Kidney epithelial cell (primary cell): ENCODE measurements at regions not wholly inside any gene's neighbourhood (a gene's known extent, or its start where the extent isn't known, plus 50 kb on each side); places are given as distances from the start of the nearest gene placed in this dataset.

Experiments used
- DNase-seq: peaks from one replicate; pipeline ENCODE4 v3.0.0-alpha.2; 2010; ENCODE audit warnings: low read depth
- H3K27me3 ChIP-seq: 2 replicates; pipeline ENCODE4 v1.6.0; 2011; ENCODE audit warnings: low read length; ENCODE audit not compliant: control insufficient read depth, insufficient read depth
- H3K36me3 ChIP-seq: 2 replicates; pipeline ENCODE4 v1.5.1; 2011; ENCODE audit warnings: low read length; ENCODE audit not compliant: control insufficient read depth, insufficient read depth
- H3K4me3 ChIP-seq: 2 replicates; pipeline ENCODE4 v1.5.1; 2011; ENCODE audit warnings: low read depth, mild to moderate bottlenecking, control low read depth, low read length
- CTCF ChIP-seq: IDR thresholded peaks from 2 replicates; pipeline ENCODE4 v1.5.1; 2011; ENCODE audit warnings: mild to moderate bottlenecking, moderate library complexity, low read length, control low read depth, inconsistent platforms; ENCODE audit not compliant: insufficient read depth, poor library complexity, severe bottlenecking

- no peak overlapping the region for H3K4me3 ChIP-seq
- no peaks in the 10 kb centered on the region for H3K36me3 ChIP-seq
- H3K27me3 ChIP-seq: no peaks in the 10 kb centered on the region
- no peak for TF ChIP-seq CTCF
- DNase-seq: no peak
These were observed 391.5 kb downstream of the TXNL1 start for GRCh38 chr18:56246916-56247315.

DNA sequence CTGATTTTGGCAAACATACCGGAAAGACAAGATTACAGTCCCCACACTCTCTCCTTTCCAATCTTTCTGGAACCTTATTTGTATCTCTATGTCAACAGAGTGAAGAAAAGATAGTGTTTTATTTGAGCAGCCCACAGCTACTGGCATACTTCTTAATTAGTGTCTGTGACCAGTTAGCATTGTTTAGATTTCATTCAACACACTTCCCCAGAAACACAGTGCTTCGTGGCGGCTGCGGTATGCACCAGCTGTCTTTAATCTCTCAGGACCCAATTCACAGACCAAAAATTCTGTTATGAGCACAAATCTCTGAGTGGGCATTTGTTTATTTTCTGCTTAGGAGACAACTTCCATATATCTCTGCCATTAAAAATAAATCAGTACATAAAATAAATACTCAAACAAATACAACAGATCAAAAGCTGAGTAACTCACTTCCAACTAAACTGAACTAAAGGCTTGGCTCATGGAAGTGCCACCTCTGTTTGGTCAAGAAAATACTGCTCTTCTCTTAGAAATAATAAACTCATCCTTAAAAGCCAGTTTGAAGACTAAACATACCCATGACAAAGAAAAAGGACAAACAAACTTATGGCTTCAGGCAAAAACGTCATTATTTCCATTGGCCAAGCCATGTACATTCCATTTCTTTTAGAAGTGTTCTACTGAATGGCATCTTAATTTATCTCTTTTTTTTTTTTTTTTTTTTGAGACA lies 392.4 kb downstream of the TXNL1 start:
- TF ChIP-seq CTCF: no peak
- Histone ChIP-seq H3K4me3 (no peak overlapping the region), H3K36me3 (no peaks in the 10 kb centered on the region), H3K27me3 (no peaks in the 10 kb centered on the region)
- DNase-seq: no peak

DNA sequence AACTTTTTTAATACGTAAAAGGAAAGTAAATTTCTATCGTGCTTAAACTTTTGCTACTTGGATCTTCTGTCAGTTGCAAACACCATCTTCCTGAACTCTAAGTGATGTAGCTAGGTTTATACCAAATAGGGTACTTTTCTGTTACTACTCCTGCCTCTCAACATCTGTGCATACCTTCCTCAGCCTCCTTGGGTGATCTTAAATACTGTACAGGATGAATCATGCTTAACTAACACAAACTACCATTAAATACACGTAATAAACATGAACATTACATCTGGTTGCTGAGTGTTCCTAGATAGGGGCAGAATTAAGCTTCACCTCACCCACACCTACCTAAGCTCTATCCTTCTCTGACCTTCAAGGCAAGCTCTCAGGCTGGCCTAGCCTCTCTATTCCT lies 398.0 kb downstream of the TXNL1 start:
- Histone ChIP-seq H3K36me3 (no peaks in the 10 kb centered on the region), H3K4me3 (no peak overlapping the region), H3K27me3 (no peaks in the 10 kb centered on the region)
- TF ChIP-seq CTCF: no peak
- no peak for DNase-seq

DNA sequence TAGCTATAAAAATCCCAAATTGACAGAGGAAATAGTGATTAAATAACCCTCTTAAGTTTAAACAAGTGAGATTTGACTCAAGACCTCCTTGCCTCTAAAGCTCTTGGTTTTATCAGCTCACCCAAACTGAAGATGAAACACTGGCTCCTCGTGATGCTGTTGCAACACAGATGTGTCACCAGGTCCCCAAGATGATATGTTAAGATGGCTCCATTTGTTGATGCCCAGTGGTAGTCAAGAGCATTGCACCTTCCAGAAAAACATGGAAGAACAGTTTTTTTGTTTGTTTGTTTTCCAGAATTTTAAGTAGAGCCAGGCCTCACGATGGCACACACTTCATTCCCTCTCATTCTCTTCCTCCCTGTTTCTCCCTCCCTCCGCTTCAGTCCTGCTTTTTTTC lies 399.8 kb downstream of the TXNL1 start:
- DNase-seq: no peak

DNA sequence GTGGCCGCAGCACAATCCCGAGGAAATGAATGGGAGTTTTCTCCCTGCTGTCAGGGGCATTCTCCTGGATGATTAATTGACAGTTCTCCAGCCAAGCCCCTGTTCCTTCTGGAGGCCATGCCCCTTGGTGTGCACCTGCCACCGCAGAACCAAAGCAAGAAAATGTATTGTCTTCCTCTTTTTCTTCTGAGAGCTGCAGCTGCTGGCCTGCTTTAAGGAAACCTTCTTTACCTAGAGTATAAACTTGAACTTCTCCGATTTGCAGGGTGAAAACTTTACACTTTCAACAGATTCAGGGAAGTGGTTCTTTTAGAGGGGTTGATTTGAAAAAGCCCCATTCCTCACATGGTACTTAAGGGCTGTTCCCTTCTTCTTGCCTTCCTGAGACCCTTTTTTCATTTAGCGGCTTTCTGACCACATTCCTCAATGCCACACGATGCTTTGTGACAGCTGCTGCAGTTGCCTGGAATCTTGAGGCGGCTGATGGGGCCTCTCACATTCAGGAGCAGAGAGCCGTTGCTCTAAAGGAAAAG lies 402.8 kb downstream of the TXNL1 start:
- TF ChIP-seq CTCF: no peak
- no peaks in the 10 kb centered on the region for H3K36me3 ChIP-seq
- no peak overlapping the region for H3K4me3 ChIP-seq
- DNase-seq: no peak
- no peaks in the 10 kb centered on the region for H3K27me3 ChIP-seq

More for the DNA sequence above, 399.8 kb downstream of the TXNL1 start:
- no peak for TF ChIP-seq CTCF
- Histone ChIP-seq H3K27me3 (no peaks in the 10 kb centered on the region), H3K36me3 (no peaks in the 10 kb centered on the region), H3K4me3 (no peak overlapping the region)

DNA sequence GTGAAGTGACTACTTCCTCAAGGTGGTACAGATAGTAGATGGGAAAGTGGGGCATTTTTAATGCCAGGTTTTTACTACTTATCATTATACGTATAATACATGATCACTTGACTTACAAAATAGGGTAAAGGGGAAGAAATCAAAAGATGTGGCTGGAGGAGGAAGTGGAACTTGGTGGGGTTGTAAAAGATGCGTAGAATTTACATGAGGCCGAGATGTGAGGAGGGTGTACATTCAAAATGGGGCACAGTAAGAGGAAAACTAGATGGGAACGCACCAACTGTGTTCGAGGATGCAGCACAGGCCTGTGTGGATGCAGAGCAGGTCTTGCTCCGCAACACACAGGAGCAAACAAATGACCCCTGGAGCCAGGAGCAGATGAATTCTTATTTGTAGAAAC lies 403.3 kb downstream of the TXNL1 start:
- no peak for TF ChIP-seq CTCF
- DNase-seq: no peak
- no peaks in the 10 kb centered on the region for H3K27me3 ChIP-seq
- H3K36me3 ChIP-seq: no peaks in the 10 kb centered on the region
- no peak overlapping the region for H3K4me3 ChIP-seq
